ENCODE measurements at regions not wholly inside any gene's neighbourhood (a gene's known extent, or its start where the extent isn't known, plus 50 kb on each side); places are given as distances from the start of the nearest gene placed in this dataset.

- no peaks in the 10 kb centered on the region for H3K27me3 ChIP-seq (ENCODE audit: insufficient read depth, poor library complexity, severe bottlenecking)
- H3K4me3 ChIP-seq (replicated peaks; ENCODE audit: insufficient read depth, low read length) = no peak overlapping the region
- H3K27ac ChIP-seq (replicated peaks) = no peak overlapping the region
- DNase-seq (ENCODE audit: low read depth in 1 of 2, low spot score in 1 of 2) = no peak
- TF ChIP-seq CTCF (IDR thresholded peaks at IDR 0.05; ENCODE audit: insufficient read depth, low read length) = no peak
- TF ChIP-seq SPI1 (IDR thresholded peaks at IDR 0.05; ENCODE audit: borderline replicate concordance, low read depth) = no peak
- no peak for TF ChIP-seq REST (IDR thresholded peaks at IDR 0.05; ENCODE audit: insufficient replicate concordance, low read depth)
- TF ChIP-seq POLR2AphosphoS5 (IDR thresholded peaks at IDR 0.05; ENCODE audit: low read depth) = no peak
- no peak for TF ChIP-seq GABPA (IDR thresholded peaks at IDR 0.05; ENCODE audit: low read depth)
These were observed 518.5 kb upstream of the MARCKS start for GRCh38 chr6:113338644-113339043.

- no peak for DNase-seq (ENCODE audit: low read depth in 1 of 2, low spot score in 1 of 2)
- H3K27me3 ChIP-seq (ENCODE audit: insufficient read depth, poor library complexity, severe bottlenecking) = no peaks in the 10 kb centered on the region
- H3K4me3 ChIP-seq (replicated peaks; ENCODE audit: insufficient read depth, low read length) = no peak overlapping the region
- TF ChIP-seq GABPA (IDR thresholded peaks at IDR 0.05; ENCODE audit: low read depth) (no peak), SPI1 (IDR thresholded peaks at IDR 0.05; ENCODE audit: borderline replicate concordance, low read depth) (no peak)
- H3K27ac ChIP-seq (replicated peaks) = no peak overlapping the region
These were observed 517.9 kb upstream of the MARCKS start for GRCh38 chr6:113339209-113339608.

- no peak for TF ChIP-seq POLR2AphosphoS5 (IDR thresholded peaks at IDR 0.05; ENCODE audit: low read depth)
- no peak for TF ChIP-seq SPI1 (IDR thresholded peaks at IDR 0.05; ENCODE audit: borderline replicate concordance, low read depth)
- TF ChIP-seq CTCF (IDR thresholded peaks at IDR 0.05; ENCODE audit: insufficient read depth, low read length) = no peak
- TF ChIP-seq REST (IDR thresholded peaks at IDR 0.05; ENCODE audit: insufficient replicate concordance, low read depth) = no peak
- no peak for TF ChIP-seq GABPA (IDR thresholded peaks at IDR 0.05; ENCODE audit: low read depth)
- H3K27ac ChIP-seq (replicated peaks) = no peak overlapping the region
These were observed 516.8 kb upstream of the MARCKS start for GRCh38 chr6:113340371-113340770.

GRCh38 chr6:113343940-113344339, 513.2 kb upstream of the MARCKS start:
- no peak for DNase-seq (ENCODE audit: low read depth in 1 of 2, low spot score in 1 of 2)
- Histone ChIP-seq H3K27me3 (ENCODE audit: insufficient read depth, poor library complexity, severe bottlenecking) (no peaks in the 10 kb centered on the region), H3K27ac (replicated peaks) (no peak overlapping the region), H3K4me3 (replicated peaks; ENCODE audit: insufficient read depth, low read length) (no peak overlapping the region)
- TF ChIP-seq REST (IDR thresholded peaks at IDR 0.05; ENCODE audit: insufficient replicate concordance, low read depth) (no peak), CTCF (IDR thresholded peaks at IDR 0.05; ENCODE audit: insufficient read depth, low read length) (no peak), SPI1 (IDR thresholded peaks at IDR 0.05; ENCODE audit: borderline replicate concordance, low read depth) (no peak), POLR2AphosphoS5 (IDR thresholded peaks at IDR 0.05; ENCODE audit: low read depth) (no peak), GABPA (IDR thresholded peaks at IDR 0.05; ENCODE audit: low read depth) (no peak)

More at GRCh38 chr6:113340371-113340770, 516.8 kb upstream of the MARCKS start:
- DNase-seq (ENCODE audit: low read depth in 1 of 2, low spot score in 1 of 2) = no peak
- Histone ChIP-seq H3K4me3 (replicated peaks; ENCODE audit: insufficient read depth, low read length) (no peak overlapping the region), H3K27me3 (ENCODE audit: insufficient read depth, poor library complexity, severe bottlenecking) (no peaks in the 10 kb centered on the region)
